ENCODE measurements at regions not wholly inside any gene's neighbourhood (a gene's known extent, or its start where the extent isn't known, plus 50 kb on each side); places are given as distances from the start of the nearest gene placed in this dataset.
"Not testable (repeated sequence)": the region's sequence is repeated elsewhere in the genome, so short reads cannot be mapped to it uniquely, and the experiment has no call there.

DNA sequence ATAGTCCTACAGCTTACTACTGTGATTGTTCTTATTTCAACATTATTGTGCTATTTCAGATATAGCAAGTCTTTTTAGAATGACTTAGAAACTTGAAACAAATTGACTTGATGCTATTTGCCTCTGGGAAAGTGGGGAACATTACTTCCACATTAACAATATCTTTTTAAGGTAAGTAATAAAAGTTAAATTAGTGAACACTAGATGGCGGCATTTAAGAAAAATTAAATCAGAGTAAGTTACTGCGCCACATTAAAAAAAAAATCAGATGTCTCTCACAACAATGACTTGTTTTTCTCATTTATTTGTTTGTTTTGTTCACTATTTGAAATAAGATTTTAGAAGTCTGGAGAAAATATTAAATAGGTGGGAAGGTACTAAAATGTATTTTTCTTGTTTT lies 1026.9 kb upstream of the SLIT2 start:
- Histone ChIP-seq H3K27me3 (ENCODE audit: insufficient read depth, low read length) (no peaks in the 10 kb centered on the region), H3K27ac (ENCODE audit: low read depth, low read length) (no peak overlapping the region), H3K36me3 (ENCODE audit: insufficient read depth, low read length) (no peaks in the 10 kb centered on the region), H3K9ac (ENCODE audit: low read depth, low read length) (no peak overlapping the region), H3K4me1 (ENCODE audit: insufficient read depth, low read length) (no peaks in the 10 kb centered on the region), H3K4me3 (ENCODE audit: low read length) (no peak overlapping the region), H3K9me3 (ENCODE audit: insufficient read depth, low read depth, low read length) (no peaks in the 10 kb centered on the region)
- 100% methylated on average over 1 of the region's 2 CpGs for WGBS

DNA sequence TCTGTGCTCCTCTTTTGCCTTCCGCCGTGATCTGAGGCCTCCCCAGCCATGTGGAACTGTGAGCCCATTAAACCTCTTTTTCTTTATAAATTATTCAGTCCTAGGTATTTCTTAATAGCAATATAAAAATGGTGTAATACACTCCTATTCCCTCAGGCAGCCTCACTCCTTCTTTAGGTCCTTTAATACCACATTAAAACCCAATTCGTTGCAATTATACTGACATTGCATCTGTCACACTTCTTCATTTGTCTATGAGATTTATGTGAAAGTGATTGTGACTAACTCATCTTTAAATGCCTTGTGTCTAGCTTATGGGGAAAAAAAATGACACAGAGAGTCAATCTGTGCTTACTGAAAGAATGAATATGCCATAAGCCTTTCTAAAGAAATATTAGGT lies 1035.2 kb upstream of the SLIT2 start:
- H3K4me3 ChIP-seq (ENCODE audit: low read length) = no peak overlapping the region
- no peak overlapping the region for H3K9ac ChIP-seq (ENCODE audit: low read depth, low read length)
- H3K27me3 ChIP-seq (ENCODE audit: insufficient read depth, low read length) = no peaks in the 10 kb centered on the region
- 100% methylated on average over 2 of the region's 3 CpGs for WGBS
- H3K27ac ChIP-seq (ENCODE audit: low read depth, low read length) = no peak overlapping the region
- H3K9me3 ChIP-seq (ENCODE audit: insufficient read depth, low read depth, low read length) = no peaks in the 10 kb centered on the region
- H3K4me1 ChIP-seq (ENCODE audit: insufficient read depth, low read length) = no peaks in the 10 kb centered on the region; the same call in 1 of the 2 replicates
- no peaks in the 10 kb centered on the region for H3K36me3 ChIP-seq (ENCODE audit: insufficient read depth, low read length)

DNA sequence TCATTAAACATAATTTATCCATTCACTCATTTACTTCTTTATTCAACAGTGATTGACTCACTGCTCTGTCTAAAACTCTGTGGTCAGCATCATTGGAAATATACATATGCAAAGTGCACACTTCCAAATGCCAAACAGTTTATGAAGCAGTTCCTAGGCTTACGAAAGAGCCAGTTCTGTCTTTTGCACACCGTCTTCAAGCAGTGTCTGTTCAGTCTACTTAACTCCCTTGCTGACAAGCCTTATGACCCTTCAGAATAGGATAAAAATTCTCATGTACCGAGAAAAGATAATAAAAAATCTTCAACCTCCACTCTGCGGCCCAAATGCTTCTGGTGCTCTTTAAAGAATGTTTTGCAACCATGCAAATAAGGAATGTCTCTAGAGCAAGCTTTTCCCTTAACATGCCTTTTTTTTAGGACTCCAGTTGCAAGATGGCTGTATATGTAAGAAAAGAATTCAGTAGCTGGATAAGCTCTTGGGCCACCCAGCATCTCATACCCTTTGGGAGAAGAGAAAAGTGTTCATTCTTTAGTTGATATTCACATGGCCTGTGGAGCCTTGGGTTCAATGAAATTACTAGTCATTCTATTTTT lies 1037.0 kb upstream of the SLIT2 start:
- Histone ChIP-seq H3K27me3 (ENCODE audit: insufficient read depth, low read length) (no peaks in the 10 kb centered on the region), H3K9ac (ENCODE audit: low read depth, low read length) (no peak overlapping the region), H3K27ac (ENCODE audit: low read depth, low read length) (no peak overlapping the region), H3K9me3 (ENCODE audit: insufficient read depth, low read depth, low read length) (0 out of 2 replicates have a peak, but pooled peaks cover 3% of the 10 kb centered on the region), H3K4me3 (ENCODE audit: low read length) (no peak overlapping the region), H3K4me1 (ENCODE audit: insufficient read depth, low read length) (no peaks in the 10 kb centered on the region; the same call in 1 of the 2 replicates), H3K36me3 (ENCODE audit: insufficient read depth, low read length) (no peaks in the 10 kb centered on the region)
- 85% methylated on average over 4 of the region's 4 CpGs for WGBS

DNA sequence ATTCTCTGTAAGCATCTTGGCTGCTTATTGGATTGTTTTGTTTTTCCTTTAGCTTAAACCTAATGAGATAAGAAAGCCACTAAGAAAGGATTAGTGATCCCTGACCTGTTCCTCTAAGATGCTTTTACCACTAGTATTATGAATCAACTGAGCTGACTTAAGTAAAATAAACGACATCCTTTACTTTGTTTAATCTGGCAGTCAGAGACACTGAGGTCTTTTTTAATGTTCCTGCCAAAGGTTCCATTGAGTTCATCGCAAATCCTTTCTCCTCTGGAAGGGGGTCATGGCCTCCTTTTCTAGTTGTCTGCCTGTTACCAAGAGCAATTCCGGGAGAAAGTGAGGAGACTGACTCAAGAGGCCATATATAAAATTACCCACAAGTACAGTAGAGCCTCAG lies 1038.3 kb upstream of the SLIT2 start:
- no peak overlapping the region for H3K9ac ChIP-seq (ENCODE audit: low read depth, low read length)
- H3K9me3 ChIP-seq (ENCODE audit: insufficient read depth, low read depth, low read length) = 0 out of 2 replicates have a peak, but pooled peaks cover 3% of the 10 kb centered on the region
- WGBS = 93% methylated on average over 3 of the region's 3 CpGs
- H3K27ac ChIP-seq (ENCODE audit: low read depth, low read length) = no peak overlapping the region
- no peaks in the 10 kb centered on the region for H3K36me3 ChIP-seq (ENCODE audit: insufficient read depth, low read length)
- no peaks in the 10 kb centered on the region; the same call in 1 of the 2 replicates for H3K4me1 ChIP-seq (ENCODE audit: insufficient read depth, low read length)
- H3K4me3 ChIP-seq (ENCODE audit: low read length) = no peak overlapping the region
- no peaks in the 10 kb centered on the region for H3K27me3 ChIP-seq (ENCODE audit: insufficient read depth, low read length)

DNA sequence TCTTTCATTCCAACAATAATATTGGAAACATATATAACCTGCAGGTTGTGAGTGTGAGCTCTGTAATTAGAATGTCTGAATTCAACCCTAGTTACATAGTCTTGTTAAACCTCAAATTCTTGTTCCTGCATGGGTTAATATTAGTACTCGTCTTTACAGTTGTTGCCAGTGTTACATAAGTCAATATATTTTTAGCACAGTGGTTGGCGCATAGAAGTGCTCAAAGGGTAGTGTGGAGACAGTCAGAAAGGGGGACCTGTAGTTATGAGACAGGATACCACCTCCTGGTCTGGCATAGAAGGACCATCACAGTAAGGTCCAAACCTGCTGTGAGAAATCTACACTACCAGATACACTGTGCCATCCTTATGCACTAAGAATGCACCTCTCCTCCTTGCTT lies 1045.9 kb upstream of the SLIT2 start:
- no peak overlapping the region for H3K9ac ChIP-seq (ENCODE audit: low read depth, low read length)
- 0 out of 2 replicates have a peak, but pooled peaks cover 3% of the 10 kb centered on the region for H3K9me3 ChIP-seq (ENCODE audit: insufficient read depth, low read depth, low read length)
- H3K27me3 ChIP-seq (ENCODE audit: insufficient read depth, low read length) = no peaks in the 10 kb centered on the region
- no peaks in the 10 kb centered on the region for H3K36me3 ChIP-seq (ENCODE audit: insufficient read depth, low read length)
- no peak overlapping the region for H3K4me3 ChIP-seq (ENCODE audit: low read length)
- H3K27ac ChIP-seq (ENCODE audit: low read depth, low read length) = no peak overlapping the region
- no peaks in the 10 kb centered on the region for H3K4me1 ChIP-seq (ENCODE audit: insufficient read depth, low read length)
- WGBS = 91% methylated on average over 2 of the region's 2 CpGs

DNA sequence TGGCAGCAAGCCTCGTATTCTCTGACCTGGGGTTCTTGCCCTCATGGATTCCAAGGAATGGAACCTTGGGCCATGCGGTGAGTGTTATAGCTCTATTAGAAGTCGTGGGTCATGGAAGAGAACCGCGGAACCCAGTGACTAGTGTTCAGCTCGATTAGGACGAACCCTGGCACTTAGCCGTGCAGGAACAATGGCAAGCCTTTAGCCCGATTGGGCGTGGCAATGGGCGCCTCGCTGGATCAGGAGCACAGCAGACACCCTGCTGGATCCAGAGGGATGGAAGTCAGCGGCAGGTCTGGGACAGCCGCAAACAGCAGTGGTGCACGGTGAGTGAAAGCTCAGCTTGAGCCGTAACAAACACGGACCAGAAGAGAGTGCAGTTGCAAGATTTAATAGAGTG lies 1053.9 kb upstream of the SLIT2 start:
- 93% methylated on average over 17 of the region's 17 CpGs for WGBS
- not testable (repeated sequence) for H3K27ac ChIP-seq (ENCODE audit: low read depth, low read length); H3K9me3 ChIP-seq (ENCODE audit: insufficient read depth, low read depth, low read length); H3K36me3 ChIP-seq (ENCODE audit: insufficient read depth, low read length); H3K4me3 ChIP-seq (ENCODE audit: low read length); H3K27me3 ChIP-seq (ENCODE audit: insufficient read depth, low read length); H3K9ac ChIP-seq (ENCODE audit: low read depth, low read length)
- H3K4me1 ChIP-seq (ENCODE audit: insufficient read depth, low read length) = peaks cover 27% of the 10 kb centered on the region

DNA sequence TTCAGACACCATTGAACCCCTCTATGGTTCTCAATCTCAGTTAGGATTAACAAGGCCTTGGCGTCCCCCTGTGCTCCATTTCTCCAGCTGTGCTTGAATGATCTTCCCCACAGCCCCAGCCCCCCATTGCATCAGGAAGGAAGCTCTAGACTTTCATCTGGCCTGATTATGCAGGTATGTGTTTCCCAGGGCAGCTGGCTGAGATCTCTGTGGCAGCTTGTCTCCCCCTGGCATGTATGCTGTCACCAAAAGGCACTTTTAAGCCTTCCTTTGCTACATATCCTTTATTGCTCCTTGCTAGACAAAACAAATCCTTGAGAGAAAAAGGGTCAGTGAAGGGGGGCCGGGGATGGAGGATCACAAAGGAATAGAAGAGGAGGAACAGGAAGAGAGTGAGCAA lies 1056.0 kb upstream of the SLIT2 start:
- 0 out of 2 replicates have a peak, but pooled peaks cover 5% of the 10 kb centered on the region for H3K9me3 ChIP-seq (ENCODE audit: insufficient read depth, low read depth, low read length)

DNA sequence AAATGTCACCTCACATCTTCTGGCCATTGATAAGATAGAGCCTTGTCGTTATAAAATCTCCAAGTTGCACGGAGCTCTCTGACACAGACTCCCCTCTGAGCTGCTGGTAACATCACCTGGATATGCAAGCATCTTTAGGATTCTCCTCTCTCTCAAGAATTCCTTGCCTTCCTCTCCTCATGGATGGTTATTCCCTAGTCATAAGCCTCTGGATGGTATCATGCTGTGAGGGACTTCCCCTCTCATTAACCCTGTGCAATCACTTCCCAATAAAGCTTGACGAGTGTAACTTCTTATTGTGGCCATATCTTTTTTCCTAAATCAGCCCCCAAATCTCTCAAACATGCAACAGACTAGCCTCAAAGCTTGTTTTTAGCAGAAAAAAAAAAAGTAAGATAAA lies 1057.0 kb upstream of the SLIT2 start:
- Histone ChIP-seq H3K36me3 (ENCODE audit: insufficient read depth, low read length) (no peaks in the 10 kb centered on the region), H3K27ac (ENCODE audit: low read depth, low read length) (peak overlapping the region; percentile 75), H3K9ac (ENCODE audit: low read depth, low read length) (peak overlapping the region; percentile 22; the same call in 1 of the 2 replicates), H3K4me1 (ENCODE audit: insufficient read depth, low read length) (peaks cover 27% of the 10 kb centered on the region), H3K27me3 (ENCODE audit: insufficient read depth, low read length) (no peaks in the 10 kb centered on the region), H3K9me3 (ENCODE audit: insufficient read depth, low read depth, low read length) (0 out of 2 replicates have a peak, but pooled peaks cover 5% of the 10 kb centered on the region), H3K4me3 (ENCODE audit: low read length) (no peak overlapping the region)
- WGBS = 34% methylated on average over 3 of the region's 3 CpGs

More for the DNA sequence above, 1056.0 kb upstream of the SLIT2 start:
- Histone ChIP-seq H3K36me3 (ENCODE audit: insufficient read depth, low read length) (no peaks in the 10 kb centered on the region), H3K9ac (ENCODE audit: low read depth, low read length) (peak overlapping the region; percentile 15; the same call in 1 of the 2 replicates), H3K27me3 (ENCODE audit: insufficient read depth, low read length) (no peaks in the 10 kb centered on the region), H3K27ac (ENCODE audit: low read depth, low read length) (peak overlapping the region; percentile 75), H3K4me3 (ENCODE audit: low read length) (no peak overlapping the region), H3K4me1 (ENCODE audit: insufficient read depth, low read length) (peaks cover 27% of the 10 kb centered on the region)
- 33% methylated on average over 1 of the region's 2 CpGs for WGBS

DNA sequence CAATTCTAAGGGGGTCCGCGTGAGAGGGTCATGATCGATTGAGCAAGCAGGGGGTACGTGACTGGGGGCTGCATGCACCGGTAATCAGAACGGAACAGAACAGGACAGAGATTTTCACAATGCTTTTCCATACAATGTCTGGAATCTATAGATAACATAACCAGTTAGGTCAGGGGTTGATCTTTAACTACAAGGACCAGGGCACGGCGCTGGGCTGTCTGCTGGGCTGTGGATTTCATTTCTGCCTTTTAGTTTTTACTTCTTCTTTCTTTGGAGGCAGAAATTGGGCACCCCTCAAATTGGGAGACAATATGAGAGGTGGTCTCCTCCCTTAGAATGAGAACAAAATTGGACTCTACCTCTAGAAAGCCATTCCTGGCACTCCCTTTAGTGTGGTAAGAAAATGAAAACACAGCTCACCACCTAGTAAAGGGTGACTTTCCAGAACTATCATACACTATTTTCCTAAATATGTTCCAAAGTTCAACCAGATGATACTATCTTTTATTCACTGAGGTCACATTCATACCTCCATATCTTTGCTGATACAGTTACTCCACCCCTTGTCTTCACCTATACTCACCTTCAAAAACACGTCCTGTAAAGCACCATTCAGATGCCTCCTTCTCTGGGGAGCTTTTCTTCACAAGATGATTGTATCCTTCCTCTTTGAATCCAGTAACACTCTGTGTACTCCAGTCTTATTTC lies 1058.3 kb upstream of the SLIT2 start:
- H3K9ac ChIP-seq (ENCODE audit: low read depth, low read length) = no peak overlapping the region
- no peaks in the 10 kb centered on the region for H3K27me3 ChIP-seq (ENCODE audit: insufficient read depth, low read length)
- no peak overlapping the region for H3K4me3 ChIP-seq (ENCODE audit: low read length)
- WGBS = 85% methylated on average over 9 of the region's 9 CpGs
- no peaks in the 10 kb centered on the region for H3K36me3 ChIP-seq (ENCODE audit: insufficient read depth, low read length)
- 0 out of 2 replicates have a peak, but pooled peaks cover 5% of the 10 kb centered on the region for H3K9me3 ChIP-seq (ENCODE audit: insufficient read depth, low read depth, low read length)
- H3K27ac ChIP-seq (ENCODE audit: low read depth, low read length) = no peak overlapping the region
- peaks cover 27% of the 10 kb centered on the region for H3K4me1 ChIP-seq (ENCODE audit: insufficient read depth, low read length)

DNA sequence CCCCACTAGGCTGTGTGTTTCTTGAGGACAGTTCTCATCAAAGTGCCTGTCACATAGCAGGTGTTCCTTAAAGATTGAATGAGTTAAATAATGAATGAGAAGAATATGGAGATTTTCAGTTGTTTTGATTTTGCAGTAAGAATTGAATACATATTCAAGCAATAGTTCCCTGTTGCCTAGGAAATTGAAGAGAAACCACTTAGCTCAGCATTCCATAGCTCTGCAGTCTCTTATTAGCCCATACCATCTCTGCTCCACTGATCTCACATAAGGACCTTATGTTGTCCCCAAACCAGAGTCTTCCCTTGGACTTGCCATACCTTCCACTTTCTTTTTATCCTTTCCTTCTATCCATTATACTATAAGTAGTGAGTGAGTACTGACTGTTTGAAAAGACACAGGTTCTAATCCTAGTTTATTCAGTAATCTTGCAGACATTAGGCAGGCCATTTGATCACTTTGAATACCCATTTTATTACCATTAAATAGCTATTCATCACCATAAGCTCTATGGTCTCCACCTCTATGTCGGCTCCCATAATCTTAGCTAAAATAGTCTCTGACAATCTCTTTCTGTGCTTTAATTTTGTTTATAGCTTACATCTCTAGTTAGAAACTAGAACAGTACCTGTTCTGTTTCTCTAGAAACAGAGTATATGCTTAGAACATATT lies 1059.6 kb upstream of the SLIT2 start:
- 0 out of 2 replicates have a peak, but pooled peaks cover 5% of the 10 kb centered on the region for H3K9me3 ChIP-seq (ENCODE audit: insufficient read depth, low read depth, low read length)
- no peak overlapping the region for H3K9ac ChIP-seq (ENCODE audit: low read depth, low read length)
- no peaks in the 10 kb centered on the region for H3K36me3 ChIP-seq (ENCODE audit: insufficient read depth, low read length)
- no peaks in the 10 kb centered on the region for H3K27me3 ChIP-seq (ENCODE audit: insufficient read depth, low read length)
- peaks cover 27% of the 10 kb centered on the region for H3K4me1 ChIP-seq (ENCODE audit: insufficient read depth, low read length)
- H3K27ac ChIP-seq (ENCODE audit: low read depth, low read length) = no peak overlapping the region
- WGBS = 100% methylated on average over 1 of the region's 1 CpG
- H3K4me3 ChIP-seq (ENCODE audit: low read length) = no peak overlapping the region

DNA sequence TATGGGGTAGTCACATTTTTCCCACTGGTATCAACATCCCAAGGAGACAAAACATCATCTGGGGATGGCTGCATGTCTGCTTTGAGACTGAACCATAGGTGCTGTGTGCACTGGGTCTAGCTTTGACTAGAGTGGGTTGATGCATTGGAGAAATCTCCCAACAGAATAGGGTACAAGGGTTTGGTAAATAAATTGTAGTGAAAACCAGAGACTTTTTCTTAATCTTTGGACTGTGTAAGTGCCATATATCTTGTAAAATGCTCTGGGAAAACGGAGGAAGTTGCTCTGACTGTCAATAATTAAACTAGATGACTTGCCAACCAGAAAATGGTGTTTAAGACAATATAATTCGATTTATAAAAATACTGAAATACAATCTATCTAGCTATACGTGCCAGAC lies 1064.0 kb upstream of the SLIT2 start:
- Histone ChIP-seq H3K36me3 (ENCODE audit: insufficient read depth, low read length) (no peaks in the 10 kb centered on the region), H3K27me3 (ENCODE audit: insufficient read depth, low read length) (no peaks in the 10 kb centered on the region), H3K4me1 (ENCODE audit: insufficient read depth, low read length) (no peaks in the 10 kb centered on the region), H3K4me3 (ENCODE audit: low read length) (no peak overlapping the region), H3K27ac (ENCODE audit: low read depth, low read length) (no peak overlapping the region), H3K9ac (ENCODE audit: low read depth, low read length) (no peak overlapping the region), H3K9me3 (ENCODE audit: insufficient read depth, low read depth, low read length) (no peaks in the 10 kb centered on the region)
- WGBS = 85% methylated on average over 1 of the region's 3 CpGs

Measured in HUES64 (cell line).